ENCODE measurements at regions not wholly inside any gene's neighbourhood (a gene's known extent, or its start where the extent isn't known, plus 50 kb on each side); places are given as distances from the start of the nearest gene placed in this dataset.

DNA sequence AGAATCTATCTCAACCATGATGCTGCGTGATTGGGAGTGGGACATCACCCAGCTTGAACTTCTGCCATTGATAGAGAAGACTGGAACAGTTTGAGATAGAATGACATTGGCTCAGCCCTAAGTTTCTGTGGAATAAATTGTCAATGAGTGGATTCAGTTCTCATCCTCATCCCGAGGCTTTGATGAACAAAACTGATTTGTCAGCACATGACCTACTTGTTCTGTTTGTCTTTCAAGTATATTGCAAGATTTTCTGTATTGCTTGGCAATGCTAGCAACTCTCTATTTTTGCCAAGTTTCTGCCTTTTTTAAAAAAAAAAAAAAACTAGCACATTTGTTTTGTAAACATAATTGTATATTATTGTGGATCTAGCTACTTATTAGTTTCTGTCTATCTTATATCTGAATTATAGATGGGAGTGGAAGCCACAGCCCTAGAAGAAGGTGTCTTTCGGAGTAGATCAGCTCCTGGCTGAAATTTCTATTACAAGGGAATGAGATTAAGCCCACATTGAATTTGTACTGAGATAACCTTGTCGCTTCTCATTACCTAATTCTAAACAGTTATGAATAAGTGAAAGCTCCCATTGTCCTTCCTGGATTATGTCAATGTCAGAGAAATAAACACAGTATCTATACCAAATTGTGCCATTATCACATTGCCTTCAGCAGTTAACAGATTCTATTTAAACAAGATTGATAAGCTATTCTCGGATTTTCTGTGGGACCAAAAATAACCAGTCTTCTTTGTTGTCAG lies 166.1 kb downstream of the TNFSF13B start:
- POLR2A ChIA-PET: no interaction called here
- CTCF ChIA-PET: no interaction called here

GRCh38 chr13:108437496-108437895 lies 168.0 kb downstream of the TNFSF13B start:
- ChIA-PET CTCF (no interaction called here), POLR2A (no interaction called here)

DNA sequence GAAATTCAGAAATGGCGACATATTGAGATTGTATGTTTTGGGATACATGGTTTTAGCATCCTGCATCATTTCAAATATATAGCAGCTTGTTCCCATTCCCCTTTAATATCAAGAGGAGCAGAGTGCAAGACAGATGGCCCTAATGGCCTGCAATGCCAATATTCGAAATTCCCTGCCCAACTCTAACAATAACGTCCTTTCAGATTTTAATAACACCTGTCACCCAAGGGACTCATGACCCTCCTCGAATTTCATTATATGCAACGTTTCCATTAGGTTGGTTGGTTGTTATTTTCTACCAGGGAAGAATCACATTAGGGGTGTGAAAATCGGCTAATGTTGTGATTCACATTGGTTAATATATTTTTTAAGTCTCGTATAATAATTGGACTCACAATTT lies 170.0 kb downstream of the TNFSF13B start:
- CTCF ChIA-PET: no interaction called here

GRCh38 chr13:108444448-108444847 lies 174.9 kb downstream of the TNFSF13B start:
- ChIA-PET POLR2A (no interaction called here), CTCF (no interaction called here)

More for the DNA sequence above, 170.0 kb downstream of the TNFSF13B start:
- POLR2A ChIA-PET: no interaction called here

DNA sequence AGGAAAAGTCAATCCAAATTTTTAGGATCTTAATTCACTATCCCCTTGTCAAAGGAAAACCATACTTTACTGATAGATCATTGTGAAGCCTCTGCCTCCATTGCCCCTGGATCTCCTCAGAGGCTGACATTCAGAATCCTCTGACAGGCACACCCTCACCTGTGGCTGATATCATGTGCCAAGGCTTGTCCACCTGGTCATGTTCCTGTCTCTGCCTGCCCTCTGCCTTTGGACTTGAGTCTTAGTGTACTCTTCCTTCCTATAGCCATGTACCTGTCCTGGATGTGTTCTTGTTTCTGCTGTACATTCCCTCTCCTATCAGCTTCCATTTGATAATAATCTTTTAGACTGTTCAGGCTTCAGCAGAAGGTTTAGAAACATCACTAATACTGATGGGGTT lies 179.4 kb downstream of the TNFSF13B start:
- CTCF ChIA-PET: no interaction called here
- POLR2A ChIA-PET: no interaction called here

DNA sequence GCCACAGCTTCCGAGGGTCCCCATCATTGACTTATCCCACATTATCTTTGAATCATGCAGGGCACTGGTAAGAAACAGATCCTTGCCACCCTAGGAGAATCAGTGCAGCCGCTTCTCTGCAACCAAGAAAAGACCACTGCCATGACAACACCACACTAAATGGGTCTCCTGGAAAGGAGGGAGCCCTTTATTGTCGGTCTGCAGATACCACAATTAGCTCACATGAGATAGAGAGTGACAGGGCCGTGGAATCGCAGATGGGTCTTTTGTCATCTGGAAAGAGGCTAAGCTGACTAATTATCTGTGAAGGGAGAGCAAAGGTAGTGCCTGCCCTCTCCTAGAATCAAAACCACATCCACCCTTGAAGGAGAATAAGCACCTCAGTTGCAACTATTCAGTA lies 178.3 kb upstream of the MYO16 start:
- ChIA-PET CTCF (no interaction called here), POLR2A (no interaction called here)

- POLR2A ChIA-PET: no interaction called here
- CTCF ChIA-PET: no interaction called here
Measured at GRCh38 chr13:108455320-108455719, 174.1 kb upstream of the MYO16 start.

GRCh38 chr13:108460043-108460442 lies 169.4 kb upstream of the MYO16 start:
- ChIA-PET POLR2A (no interaction called here), CTCF (no interaction called here)

- ChIA-PET CTCF (no interaction called here), POLR2A (no interaction called here)
Measured at GRCh38 chr13:108460746-108461145, 168.7 kb upstream of the MYO16 start.

DNA sequence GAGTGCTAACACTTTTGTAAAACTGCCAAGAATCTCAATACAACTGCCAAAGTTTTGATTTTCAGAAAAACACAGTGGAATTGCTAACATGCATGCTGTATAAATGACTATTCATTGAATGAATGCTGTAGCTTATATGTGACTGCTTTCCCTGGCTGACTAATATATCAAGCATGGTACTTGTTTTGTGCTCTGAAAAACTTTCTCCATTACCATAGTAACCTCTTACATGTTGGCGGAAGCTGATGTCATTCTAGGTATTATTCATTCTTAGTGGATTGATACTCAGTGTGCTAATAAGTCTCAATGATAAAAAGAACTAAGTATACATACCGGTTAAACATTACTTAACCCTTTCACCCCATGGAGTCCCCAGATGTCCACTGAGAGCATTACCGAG lies 166.1 kb upstream of the MYO16 start:
- CTCF ChIA-PET: no interaction called here
- POLR2A ChIA-PET: no interaction called here

- ChIA-PET POLR2A (no interaction called here), CTCF (no interaction called here)
Measured at GRCh38 chr13:108470921-108471320, 158.5 kb upstream of the MYO16 start.

DNA sequence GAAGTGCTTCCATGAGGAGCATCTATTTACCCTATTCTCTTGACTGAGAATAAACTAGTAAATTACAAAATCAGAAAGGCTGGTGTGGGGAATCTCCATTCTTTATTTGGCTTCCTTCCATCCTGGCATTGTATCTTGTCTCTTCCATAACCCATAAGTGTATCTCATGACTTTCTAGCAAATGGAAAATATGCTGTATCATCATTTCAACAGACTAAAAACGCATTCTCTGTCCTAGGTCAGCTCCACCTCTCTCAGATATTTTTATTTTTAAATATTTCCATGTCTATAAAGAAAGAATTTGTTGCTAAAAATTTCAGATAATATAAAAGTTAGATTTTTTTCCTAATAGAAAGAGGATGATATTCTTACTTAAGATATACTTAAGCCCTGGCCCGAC lies 154.2 kb upstream of the MYO16 start:
- ChIA-PET POLR2A (no interaction called here), CTCF (no interaction called here)

GRCh38 chr13:108477376-108477775 lies 152.0 kb upstream of the MYO16 start:
- ChIA-PET POLR2A (no interaction called here), CTCF (no interaction called here)

GRCh38 chr13:108478179-108478578 lies 151.2 kb upstream of the MYO16 start:
- ChIA-PET POLR2A (no interaction called here), CTCF (no interaction called here)

- ChIA-PET POLR2A (no interaction called here), CTCF (no interaction called here)
Measured at GRCh38 chr13:108483981-108484380, 145.4 kb upstream of the MYO16 start.

GRCh38 chr13:108486096-108486495 lies 143.3 kb upstream of the MYO16 start:
- ChIA-PET CTCF (no interaction called here), POLR2A (no interaction called here)

DNA sequence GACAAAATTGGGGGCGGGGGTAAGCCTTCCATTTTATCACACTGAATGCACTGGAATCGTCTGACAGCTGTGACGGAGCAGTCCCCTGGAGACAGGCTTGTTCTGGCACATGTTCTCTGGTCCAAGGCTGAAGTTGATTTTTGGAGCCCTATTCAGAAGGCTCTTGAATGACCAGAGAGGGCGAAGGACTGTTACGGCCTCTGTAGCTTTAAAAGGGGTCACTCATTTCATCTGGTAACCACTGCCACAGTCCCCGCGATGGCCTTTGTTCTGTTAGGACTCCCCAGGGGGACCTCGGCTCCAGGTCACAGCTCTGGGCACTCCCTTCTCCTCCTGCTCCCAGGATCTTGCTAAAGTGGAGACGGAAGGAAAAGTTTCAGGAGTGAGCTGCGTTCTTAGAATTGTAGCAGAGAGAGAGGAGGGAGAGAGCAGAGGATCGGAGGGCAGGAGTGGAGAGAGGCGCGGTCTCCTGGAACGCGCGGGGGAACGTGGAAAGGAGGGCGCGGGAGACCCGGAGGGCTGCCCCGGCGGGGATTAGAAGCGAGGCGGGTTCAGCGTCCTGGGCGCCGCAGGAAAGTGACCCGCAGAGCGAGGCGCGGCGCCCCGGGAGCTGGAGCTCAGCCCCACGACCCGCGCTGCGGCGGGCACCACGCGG lies 134.3 kb upstream of the MYO16 start:
- ChIA-PET POLR2A (no interaction called here), CTCF (no interaction called here)

DNA sequence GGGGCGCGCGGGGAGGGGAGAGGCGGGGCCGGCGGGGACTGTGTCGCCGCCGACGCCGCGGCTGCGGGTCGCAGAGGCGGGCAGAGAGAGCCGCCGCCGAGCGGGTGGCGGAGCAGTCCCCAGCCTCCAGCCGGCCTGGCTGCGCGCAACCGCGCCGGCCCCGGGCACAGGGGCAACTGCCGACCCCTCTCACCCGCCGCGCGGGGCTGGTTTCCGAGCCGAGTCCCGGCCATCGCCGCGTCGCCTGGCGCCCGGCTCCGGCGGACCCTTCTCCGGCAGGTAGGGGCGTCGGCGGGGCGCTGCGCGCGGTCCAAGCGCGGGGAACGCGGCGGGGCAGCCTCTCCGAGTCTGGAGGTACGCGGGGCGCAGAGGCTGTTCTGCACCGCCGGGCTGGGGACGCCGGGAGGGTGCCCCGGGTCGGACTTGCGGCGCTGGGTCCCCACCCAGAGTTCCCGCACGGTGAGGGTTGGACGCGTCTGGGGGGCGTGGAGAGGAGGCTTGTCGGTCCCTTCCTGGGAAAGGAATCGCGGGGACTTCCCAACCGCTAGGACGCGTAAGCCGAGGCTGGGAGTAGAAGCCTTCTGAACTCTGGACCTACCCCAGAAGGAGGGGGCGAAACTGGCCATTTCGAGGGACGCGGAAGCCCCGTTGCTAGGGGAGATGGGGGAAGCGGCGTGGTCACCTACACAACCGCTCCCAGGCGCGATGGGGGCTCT lies 133.6 kb upstream of the MYO16 start:
- POLR2A ChIA-PET: no interaction called here
- CTCF ChIA-PET: no interaction called here

DNA sequence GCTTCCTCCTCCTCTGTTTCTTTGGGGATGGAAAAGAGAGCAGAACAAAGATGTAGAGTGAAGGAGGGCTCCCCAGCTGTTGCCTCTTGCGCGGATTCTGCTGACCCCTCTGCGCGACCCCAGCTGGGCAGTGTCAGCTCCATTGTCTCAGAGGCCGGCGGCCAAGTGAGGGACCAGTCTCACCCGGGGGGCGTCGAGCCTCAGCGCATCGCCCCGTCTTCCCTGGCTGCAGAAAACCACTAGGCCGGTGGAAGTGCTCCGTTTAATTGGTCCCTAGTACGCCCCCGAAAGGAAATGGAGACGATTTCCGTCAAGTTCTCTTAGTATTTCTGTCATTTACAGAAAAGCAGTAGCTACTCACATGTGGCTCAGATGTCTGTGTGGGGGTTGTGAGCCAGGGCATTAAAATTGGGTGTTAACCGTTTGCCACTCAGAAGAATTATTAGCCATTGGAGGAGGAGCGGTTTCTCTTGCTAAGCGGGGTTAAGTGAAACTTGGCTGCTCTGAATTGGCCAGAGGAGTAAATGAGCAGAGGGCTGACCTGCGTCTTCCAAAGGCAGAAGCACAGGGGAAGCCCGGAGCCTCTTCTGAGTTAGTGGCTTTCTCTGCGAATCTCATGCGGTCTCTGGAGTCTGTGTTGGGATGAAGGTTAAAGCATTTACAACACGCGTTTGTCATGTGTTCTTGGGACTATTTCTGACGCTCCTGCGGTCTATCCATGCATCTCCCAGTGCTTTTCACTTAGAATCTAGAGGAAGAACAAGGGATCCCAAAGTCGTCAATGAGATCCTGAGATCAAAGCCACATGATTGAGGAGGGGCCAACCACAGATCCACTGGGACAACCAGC lies 132.8 kb upstream of the MYO16 start:
- ChIA-PET CTCF (no interaction called here), POLR2A (no interaction called here)

DNA sequence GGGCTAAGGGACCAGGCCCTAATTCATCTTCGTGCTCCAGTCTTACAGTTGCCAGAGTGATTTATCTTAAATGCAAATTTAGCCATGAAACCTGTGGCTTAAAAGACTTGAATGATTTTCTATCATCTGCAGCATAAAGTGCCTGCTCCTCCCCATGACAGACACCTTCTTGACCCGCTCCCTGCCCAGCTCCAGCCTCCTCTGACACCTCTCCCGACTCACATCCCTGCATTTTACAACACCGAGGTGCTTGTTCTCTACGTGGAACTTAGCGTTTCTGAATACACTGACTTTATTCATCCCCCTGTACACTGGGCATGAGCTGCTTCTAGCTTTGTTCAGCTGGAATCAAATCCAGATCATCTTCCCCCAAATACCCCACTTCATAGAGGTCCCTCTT lies 128.7 kb upstream of the MYO16 start:
- POLR2A ChIA-PET: no interaction called here
- CTCF ChIA-PET: no interaction called here

DNA sequence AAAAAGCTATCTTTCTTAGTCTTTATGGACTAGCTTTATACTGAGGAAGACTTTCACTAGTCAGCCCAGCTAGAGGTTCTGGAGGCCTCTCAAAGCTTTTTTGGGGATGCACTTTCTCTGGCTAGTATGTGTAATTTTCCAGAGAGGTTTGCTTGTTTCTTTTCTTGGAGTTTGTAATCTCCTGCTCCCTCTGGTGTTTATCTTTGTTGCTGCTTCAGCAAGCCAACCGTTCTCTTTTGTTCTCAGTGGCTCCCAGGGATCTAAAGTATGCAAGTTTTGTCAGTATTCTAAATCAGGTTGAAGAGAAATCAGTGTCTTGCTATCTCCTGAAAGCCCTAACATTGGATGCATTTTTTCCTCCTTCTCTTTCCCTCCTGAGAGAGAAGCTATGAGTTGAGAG lies 121.1 kb upstream of the MYO16 start:
- CTCF ChIA-PET: interaction anchor here (0.7 kb wide), 1 partner anchor 190 kb away, joined by 3 read pairs; no protein-coding TSS in a partner anchor
- POLR2A ChIA-PET: no interaction called here

All from activated CD8-positive, alpha-beta memory T cell treated with anti-CD3 and anti-CD28 coated beads for 36 hours (primary cell).